Dedifferentiated amniotic fluid mesenchymal stem cell (primary cell): ENCODE measurements at regions not wholly inside any gene's neighbourhood (a gene's known extent, or its start where the extent isn't known, plus 50 kb on each side); places are given as distances from the start of the nearest gene placed in this dataset.

Experiments used
- DNase-seq: peaks from one replicate; pipeline ENCODE4 v3.0.0-alpha.2; 2016; ENCODE audit errors: extremely low spot score

- DNase-seq: no peak
Measured at GRCh38 chr2:21253311-21254027, 129.7 kb downstream of the TDRD15 start.

DNA sequence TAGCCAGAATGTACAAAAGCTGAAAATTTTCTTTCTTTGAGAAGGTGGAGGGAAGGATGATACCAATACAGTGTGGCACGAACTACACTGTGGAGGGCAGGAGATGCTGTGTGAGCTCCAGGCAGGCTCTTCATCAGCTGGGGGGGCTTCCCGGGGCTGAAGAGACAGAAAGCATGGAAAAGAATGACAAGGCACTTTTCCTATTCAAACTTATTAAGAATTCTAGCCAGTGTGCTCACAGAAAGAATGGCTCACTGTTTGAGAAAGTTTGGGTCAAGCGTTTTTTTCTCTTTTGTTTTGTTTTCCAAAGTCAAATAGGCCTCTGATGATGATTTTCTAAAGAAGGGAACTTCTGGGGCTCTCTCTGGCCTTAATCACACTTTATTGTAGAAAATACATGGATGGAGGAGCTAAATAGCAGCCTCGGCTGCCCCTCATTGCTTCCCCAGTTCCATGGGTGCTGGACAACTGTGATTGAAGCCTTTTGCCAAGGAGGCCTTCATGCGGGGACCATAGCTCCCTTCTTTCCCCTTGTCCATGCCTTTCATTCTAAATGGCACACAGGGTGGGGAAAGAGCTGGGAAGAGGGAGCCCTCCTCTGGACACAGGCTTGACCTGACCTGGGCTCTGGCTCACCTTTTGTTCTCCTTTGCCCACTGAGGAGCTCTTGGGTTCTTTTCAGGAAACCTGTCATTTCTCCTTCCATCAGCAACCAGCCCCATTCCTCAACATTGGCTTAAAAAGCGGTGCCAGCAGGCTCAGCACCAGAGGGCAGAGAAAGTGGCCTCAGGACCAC lies 130.6 kb downstream of the TDRD15 start:
- DNase-seq: no peak

GRCh38 chr2:21256006-21256405 lies 132.2 kb downstream of the TDRD15 start:
- no peak for DNase-seq

- no peak for DNase-seq
Measured at GRCh38 chr2:21257621-21258020, 133.9 kb downstream of the TDRD15 start.

DNA sequence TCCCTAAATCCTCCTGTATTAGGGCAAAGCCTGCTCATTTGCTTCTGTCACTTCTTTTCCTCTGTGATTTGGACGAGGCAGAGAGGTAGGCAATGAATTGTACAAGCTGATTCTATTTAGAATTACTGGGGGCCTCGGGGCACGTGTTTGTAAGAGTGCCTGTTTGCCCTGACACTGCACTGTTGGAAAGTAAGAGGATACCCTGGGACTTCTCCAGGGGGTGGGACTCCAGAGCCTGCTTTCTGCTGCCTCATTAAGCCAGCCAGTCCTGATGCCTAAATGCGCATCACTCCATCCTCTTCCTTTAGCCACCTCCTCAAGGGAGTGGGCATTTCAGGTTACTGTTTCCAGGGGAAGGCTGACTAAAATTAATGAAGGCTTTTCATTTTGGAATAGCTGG lies 134.3 kb downstream of the TDRD15 start:
- DNase-seq: no peak

DNA sequence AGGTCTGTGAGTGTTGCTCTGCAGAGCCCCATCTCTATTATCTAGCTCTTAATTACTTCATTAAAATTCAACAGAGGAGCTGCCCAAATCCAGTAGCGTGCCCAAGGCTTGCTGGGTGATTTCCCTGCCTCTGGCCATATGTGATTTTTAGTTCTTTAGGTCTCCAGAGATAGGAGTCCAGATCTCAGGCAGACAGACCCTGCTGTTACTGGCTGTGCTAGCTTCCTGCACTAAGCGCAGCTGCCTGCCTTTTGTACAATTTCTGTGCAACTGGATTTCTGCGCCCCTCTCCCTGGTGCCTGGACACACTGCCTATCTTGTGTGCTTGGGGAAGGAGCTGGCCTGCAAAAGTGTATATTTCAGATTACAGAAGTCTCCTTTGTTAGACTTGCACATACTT lies 136.5 kb downstream of the TDRD15 start:
- DNase-seq: no peak

DNA sequence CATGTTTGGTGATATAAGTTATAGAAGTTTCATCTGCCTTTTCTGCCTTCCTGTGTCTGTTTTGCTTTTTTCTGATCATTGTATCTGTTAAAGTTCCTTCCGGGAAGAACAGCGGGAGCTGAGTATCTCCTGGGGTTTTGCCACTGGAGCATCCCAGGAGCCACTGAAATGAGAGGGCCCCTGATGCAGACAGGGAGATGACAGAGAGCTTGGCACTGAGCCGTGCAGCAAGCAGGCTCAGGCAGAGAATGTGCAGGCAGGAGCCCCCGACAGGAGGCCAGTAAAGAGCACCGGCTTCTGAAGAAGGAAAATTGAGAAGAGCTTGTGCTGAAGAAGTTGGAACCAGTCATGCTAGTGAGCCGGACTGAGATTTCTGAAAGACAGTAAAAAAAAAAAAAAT lies 137.8 kb downstream of the TDRD15 start:
- no peak for DNase-seq

DNA sequence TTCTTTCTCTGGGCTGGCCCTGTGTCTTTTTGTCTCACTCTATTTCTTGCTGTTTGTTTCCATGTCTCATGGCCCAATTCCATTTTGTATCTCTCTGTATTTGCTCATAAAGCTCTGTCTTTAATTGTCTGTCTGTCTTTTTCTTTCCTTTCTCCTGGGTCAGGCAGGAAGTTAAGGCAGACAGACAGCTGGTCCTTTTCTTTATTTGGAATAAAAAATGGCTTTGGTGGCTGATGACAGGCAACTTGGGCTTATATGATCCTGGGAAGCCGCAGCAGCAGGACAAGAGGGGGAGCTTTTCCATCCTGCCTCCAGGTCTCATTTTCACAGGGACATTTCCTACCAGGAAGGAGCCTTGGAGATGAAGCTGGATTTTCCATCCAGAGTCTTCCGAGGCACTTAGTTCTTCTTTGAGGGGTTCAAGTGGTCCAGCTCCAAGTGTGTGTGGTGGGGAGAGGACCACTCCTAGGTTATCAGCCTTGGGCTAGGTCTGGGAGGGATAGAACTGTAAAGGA lies 138.7 kb downstream of the TDRD15 start:
- DNase-seq: no peak

DNA sequence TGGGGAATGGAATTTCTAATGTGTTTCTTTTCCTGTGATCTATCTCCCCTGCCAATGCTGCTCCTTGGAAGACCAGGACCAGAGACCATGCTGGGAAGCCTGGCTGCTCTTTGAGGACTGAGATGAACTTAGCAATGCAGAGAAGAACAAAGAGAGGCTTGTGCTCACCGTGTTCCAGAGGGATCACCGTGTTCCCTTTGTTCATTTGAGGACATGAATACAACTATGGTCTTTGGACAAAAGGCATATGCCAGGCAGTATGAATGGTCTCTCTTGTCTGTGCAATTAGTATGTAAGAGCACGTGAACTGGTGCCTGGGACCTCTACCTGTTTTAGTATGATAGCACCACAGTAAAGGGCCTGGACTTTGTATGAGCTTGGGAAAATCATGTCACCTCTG lies 139.9 kb downstream of the TDRD15 start:
- DNase-seq: no peak

GRCh38 chr2:21265752-21266151 lies 142.0 kb downstream of the TDRD15 start:
- DNase-seq: no peak

GRCh38 chr2:21267232-21267835 lies 143.6 kb downstream of the TDRD15 start:
- no peak for DNase-seq

DNA sequence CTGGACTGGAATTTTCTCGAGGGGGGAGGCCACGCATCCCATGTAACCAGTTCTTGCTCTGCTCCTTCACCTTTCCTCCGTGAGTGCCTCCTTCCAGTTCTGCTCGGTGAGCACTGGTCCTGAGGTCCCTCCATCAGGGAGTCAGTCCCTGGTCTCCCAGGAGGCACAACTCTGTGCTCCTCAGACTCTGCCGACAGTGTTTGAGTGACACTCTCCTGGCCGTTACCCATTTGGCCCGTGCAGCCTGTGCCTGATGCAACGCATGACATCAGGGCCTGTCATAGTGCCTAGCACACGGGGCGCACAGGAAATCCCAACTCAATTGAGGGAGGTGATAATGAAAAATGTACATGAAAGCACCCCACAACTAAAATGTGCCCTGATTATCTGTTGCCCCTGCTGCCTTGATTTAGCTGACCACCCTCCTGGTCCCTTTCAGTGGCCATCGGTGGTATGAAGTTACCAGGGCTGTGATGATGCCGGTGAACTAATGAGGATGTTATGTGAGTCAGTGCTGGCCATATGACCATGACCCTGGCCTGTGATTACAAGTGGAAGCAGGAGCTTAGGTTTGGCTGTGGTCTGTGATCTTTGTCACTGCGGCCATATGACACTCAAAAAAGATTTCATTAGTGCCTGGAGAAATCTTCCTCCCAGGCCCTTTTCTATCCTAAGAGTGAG lies 144.6 kb downstream of the TDRD15 start:
- DNase-seq: no peak

DNA sequence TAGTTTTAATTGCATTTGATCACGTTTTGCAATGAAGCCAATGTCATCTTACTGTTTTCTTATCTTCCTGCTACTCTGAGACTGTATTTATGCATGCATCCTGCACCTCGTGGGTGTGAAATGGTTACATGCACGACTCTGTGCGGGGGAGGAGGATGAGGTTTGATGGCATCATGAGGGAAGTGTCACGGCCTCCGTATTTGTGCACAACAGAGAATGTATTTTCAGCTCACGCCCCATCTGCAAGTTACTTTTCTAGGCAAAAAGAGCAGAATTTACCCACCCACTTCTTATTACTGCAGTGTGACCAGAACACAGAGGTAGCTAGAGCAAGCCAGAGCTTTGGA lies 145.1 kb downstream of the TDRD15 start:
- DNase-seq: no peak

- no peak for DNase-seq
Measured at GRCh38 chr2:21269382-21269781, 145.6 kb downstream of the TDRD15 start.

GRCh38 chr2:21270083-21270491 lies 146.3 kb downstream of the TDRD15 start:
- no peak for DNase-seq

- DNase-seq: no peak
Measured at GRCh38 chr2:21270708-21271122, 146.9 kb downstream of the TDRD15 start.

DNA sequence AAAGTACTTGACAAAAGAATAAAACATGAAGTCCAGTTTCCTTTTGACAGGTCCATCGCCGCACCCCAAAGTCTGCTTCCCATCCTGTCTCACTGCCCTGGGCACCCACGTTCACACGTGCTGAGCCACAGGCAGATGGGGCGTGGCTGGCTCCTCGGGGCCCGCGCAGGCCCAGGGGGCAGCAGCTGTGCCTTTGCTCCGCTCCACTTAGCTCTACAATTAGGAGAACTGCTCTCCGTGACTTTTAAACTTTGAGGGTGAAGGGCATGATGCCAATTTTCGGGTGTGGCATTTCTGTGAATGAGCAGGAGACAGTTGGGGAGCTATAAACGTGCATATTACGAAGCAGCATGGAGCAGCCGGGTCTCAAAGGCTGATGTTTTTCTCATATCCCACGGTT lies 152.4 kb downstream of the TDRD15 start:
- DNase-seq: no peak

- DNase-seq: no peak
Measured at GRCh38 chr2:21277068-21278056, 153.6 kb downstream of the TDRD15 start.

DNA sequence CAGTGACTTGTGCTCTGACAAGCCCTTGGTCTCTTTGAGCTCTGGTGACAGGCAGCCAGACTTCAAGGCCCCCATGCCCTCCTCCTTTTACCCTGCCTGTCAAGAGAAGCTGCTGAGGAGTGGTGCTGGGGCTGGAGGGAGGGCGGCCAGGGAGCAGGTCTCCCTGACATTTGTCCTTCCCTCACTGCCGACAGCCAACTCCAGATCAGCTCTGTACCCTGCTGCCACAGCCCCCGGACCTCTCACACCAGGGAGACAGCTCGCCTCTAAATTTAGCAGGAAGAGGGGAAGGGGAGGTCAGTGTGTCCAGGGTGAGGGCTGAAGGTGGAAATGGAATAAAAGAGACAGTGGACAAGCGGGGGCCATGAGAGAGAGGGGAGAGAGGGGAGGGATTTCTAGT lies 155.8 kb downstream of the TDRD15 start:
- no peak for DNase-seq

- DNase-seq: no peak
Measured at GRCh38 chr2:21280793-21281192, 157.0 kb downstream of the TDRD15 start.

DNA sequence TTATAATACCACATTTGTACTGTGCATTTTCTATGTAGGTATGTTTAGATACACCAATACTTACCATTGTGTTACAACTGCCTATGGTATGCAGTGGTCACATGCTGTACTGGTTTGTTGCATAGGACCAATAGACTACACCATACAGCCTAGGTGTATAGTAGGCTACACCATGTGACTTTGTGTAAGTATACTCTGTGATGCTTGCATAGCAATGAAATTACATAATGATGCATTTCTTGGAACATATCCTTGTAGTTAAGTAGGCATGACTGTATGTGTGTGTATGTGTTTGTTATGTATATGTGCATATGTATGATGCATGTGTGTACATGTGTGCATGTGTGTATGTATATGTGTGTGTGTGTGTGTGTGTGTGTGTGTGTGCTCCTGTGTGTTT lies 157.6 kb downstream of the TDRD15 start:
- DNase-seq: no peak
